ENCODE measurements at regions not wholly inside any gene's neighbourhood (a gene's known extent, or its start where the extent isn't known, plus 50 kb on each side); places are given as distances from the start of the nearest gene placed in this dataset.

DNA sequence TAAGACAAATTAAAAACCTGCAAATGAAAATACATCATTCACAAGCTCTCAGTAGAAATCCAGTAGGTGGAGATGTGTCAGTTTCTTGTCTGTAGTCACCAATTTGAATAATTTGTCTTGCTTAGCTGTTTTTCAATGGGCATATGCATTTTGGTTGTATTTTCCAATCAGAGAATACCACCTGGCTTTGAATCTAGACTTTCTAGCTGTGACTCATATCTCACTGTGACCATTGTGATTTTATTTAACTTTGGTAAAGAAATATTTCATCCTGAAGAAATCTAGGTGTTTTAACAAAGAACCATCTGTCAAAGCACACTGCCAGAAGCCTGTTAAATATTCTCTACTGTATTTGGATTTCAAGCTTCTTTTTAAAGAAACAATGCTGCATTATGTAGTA is 1650.6 kb upstream of the IGFBP7 start:
- TF ChIP-seq POLR2A (IDR thresholded peaks at IDR 0.05; ENCODE audit: low read length) (no peak), GATA1 (IDR thresholded peaks at IDR 0.05; ENCODE audit: low read depth, low read length) (no peak)
